Epidermal melanocyte (primary cell): ENCODE measurements at regions not wholly inside any gene's neighbourhood (a gene's known extent, or its start where the extent isn't known, plus 50 kb on each side); places are given as distances from the start of the nearest gene placed in this dataset.
"Not testable (repeated sequence)": the region's sequence is repeated elsewhere in the genome, so short reads cannot be mapped to it uniquely, and the experiment has no call there.

ENCODE experiments used
- DNase-seq: peaks from one replicate; pipeline ENCODE4 v3.0.0; 2011; ENCODE audit warnings: low spot score; ENCODE audit not compliant: insufficient read length

- DNase-seq, result no peak
Observed at GRCh38 chr2:182548031-182548950, 121.5 kb upstream of the PDE1A start.

DNA sequence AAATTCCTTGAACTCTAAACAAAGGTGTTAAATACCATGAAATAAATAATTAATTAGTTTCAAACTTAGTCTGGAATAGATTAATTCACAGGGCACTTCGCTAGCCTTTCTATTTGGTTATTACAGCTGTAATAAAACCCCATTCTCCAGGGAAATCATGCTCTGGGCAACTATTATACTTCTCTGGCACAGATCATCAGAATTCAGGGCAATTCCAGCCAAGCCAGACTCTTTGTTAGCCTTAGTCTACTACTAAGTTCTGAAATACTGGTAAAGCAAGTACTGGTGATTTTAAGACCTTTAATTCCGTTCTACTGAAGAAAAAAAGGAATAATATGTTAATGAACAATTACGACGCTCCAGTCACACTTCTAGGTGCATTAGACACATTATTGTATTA is 123.4 kb upstream of the PDE1A start:
- DNase-seq, result no peak

DNA sequence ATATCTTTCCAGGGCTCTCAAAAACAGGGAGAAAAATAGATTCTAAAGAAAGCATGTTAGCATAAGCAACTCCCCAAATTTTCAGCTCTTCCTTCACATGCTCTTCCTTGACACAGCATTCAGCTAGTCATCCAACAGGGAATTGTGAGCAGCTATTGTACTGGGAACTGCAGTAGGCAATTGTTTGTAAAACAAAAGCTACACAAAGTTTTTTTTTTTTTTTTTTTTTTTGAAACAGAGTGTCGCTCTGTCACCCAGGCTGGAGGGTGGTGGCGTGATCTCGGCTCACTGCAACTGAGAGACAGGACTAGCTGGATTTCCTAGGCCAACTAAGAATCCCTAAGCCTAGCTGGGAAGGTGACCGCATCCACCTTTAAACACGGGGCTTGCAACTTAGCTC is 125.4 kb upstream of the PDE1A start:
- DNase-seq, result not testable (repeated sequence)

DNA sequence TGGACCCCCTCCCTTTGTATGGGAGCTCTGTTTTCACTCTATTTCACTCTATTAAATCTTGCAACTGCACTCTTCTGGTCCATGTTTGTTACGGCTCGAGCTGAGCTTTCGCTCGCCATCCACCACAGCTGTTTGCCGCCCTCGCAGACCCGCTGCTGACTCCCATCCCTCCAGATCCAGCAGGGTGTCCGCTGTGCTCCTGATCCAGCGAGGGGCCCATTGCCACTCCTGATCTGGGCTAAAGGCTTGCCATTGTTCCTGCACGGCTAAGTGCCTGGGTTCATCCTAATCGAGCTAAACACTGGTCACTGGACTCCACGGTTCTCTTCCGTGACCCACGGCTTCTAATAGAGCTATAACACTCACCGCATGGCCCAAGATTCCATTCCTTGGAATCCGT is 125.9 kb upstream of the PDE1A start:
- DNase-seq, result not testable (repeated sequence)

DNA sequence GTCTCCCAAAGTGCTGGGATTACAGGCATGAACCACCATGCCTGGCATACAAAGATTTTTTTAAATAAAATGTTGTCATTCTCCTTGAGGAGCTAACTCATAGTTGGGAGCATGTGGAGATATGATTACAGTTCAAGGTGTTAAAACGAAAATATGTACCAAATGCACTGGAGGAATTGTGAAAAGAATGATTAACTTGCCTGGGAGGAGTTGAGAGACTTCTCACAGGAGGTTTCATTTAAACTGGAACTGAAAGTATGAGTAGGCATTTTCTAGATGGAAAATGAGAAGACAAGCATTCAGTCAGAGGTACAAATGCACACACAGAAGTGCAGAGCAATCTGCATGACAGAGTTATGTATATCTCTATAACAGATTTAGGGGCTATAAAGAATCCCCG is 126.6 kb upstream of the PDE1A start:
- DNase-seq, result no peak

DNA sequence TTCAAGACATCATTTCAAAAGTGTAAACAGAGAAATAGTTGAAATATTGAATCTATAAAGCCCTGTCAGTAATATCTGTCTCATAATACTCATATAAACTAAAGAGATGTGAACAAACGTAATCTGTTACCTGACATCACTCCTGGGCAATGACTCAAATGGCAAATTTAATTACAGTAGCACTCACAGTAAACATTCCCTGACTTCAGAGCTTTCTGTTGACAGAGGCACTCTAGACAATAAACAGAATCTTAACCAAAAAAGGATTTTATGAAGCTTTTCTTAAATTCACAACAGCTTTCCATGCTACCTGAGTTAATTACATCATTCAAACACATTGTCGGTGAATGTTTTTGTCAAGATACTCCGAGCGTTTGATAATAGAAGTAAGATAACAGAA is 128.1 kb upstream of the PDE1A start:
- DNase-seq, result no peak

DNA sequence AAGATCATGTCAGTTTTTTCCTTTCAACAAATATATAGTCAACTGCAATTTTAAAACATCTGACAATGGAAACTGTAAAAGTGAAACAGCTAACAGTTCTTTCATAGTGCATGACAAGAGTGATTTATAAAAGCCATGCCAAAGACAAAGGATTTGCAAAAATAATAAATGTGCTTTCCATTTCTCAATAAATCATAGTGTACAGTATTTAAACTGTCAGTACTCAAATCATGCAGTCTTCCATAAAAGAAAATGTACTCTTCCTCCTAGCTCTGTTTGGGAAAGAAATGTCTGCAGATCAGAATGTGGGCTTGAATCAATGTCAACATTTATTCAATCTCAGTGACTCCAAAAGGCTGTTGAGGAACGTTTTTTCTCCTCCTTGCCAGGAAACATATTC is 131.7 kb upstream of the PDE1A start:
- no peak for DNase-seq

GRCh38 chr2:182559623-182560022 is 132.8 kb upstream of the PDE1A start:
- DNase-seq, result no peak

- no peak for DNase-seq
Observed at GRCh38 chr2:182565911-182566567, 139.2 kb upstream of the PDE1A start.

DNA sequence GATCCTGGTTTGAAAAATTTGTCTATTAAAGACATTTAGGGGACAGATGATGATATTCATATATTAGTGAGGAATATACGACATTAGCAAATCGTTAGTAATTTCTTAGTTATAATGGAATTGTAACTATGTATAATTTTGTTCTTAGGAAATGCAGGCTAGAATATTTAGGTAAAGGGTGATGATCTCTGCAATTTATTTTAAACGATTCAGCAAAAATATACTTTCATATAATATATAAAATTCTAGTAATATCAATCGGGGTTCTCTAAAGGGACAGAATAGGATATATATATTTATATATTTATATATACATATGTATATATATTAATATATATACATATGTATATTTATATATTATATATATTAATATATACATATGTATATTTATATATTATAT is 142.5 kb upstream of the DNAJC10 start:
- no peak for DNase-seq

- no peak for DNase-seq
Observed at GRCh38 chr2:182577816-182578215, 138.2 kb upstream of the DNAJC10 start.

- no peak for DNase-seq
Observed at GRCh38 chr2:182581196-182581935, 134.7 kb upstream of the DNAJC10 start.

DNA sequence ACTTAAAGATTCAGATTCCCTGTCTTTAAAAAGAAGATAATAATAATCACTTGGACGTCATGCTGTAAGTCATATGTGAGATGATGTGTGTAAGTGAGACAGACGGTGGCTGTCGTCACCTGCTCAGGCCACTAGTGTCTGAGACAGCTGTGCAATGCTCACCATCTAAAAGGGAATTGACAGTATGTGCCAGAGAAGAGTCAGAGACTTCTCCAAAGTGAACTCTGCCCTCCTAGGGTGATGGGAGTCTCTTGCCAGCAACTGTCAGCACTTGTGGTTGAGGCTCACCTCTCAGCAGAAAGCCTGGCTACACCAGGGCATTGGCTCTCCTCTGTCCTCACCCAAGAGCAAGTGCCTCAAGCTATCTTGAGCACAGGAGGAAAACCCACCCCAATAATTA is 131.6 kb upstream of the DNAJC10 start:
- DNase-seq, result no peak

- no peak for DNase-seq
Observed at GRCh38 chr2:182585001-182585400, 131.1 kb upstream of the DNAJC10 start.

DNA sequence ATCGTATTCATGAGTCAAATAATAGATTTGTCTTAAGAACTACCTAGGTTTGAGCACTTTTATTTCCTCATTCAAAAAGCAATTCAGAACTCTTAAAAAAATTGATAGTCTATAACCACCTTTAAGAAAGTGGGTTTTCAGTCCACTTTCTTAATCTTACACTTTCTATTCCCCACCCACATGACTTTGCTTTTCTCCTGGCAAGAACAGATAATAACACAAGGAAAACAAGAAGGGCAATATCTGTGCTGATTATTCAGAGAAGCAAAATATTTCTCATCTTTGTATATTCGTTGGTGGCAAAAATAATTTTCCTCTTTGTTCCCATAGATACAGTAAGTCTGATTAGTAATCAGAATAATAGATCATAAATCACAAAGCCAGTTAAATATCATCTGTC is 130.6 kb upstream of the DNAJC10 start:
- DNase-seq, result no peak

GRCh38 chr2:182586426-182586825 is 129.6 kb upstream of the DNAJC10 start:
- DNase-seq, result no peak

DNA sequence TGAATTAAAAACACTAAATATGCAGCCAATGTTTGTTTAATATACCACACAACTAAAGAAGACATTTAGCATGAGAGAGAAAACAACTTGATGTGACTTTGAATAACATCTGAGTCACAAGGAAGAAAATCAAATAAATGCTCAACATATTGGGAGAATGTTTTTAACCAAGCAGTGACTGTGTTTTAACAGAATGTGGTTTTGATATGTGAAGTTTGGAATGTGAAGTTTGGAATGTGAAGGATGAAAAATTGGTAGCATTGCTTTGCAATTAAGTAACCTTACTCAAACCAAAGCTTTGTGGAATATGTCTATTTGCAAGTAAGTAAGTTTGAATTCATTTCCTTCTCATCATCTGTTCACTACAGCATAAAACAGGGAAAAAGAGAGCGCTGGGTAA is 128.2 kb upstream of the DNAJC10 start:
- no peak for DNase-seq

- no peak for DNase-seq
Observed at GRCh38 chr2:182589121-182589520, 126.9 kb upstream of the DNAJC10 start.

DNA sequence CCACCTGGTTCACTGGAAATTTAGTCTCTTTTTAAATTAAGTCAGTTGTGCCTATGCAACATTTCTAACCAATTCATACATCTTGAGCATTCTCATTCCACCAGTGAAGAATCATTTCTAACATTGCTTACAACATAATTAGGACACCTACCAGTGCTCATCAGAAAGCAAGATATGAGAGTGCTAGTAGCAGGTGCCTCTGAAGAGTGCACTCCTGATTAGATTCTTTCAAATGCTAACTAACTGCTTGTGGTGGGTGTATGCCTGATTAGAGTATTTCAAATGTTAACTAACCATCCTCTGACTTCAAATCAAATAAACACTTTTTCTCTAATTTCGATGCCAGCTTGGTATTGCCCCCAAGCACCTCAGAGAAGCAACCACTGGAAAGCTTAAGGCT is 124.3 kb upstream of the DNAJC10 start:
- DNase-seq, result no peak

DNA sequence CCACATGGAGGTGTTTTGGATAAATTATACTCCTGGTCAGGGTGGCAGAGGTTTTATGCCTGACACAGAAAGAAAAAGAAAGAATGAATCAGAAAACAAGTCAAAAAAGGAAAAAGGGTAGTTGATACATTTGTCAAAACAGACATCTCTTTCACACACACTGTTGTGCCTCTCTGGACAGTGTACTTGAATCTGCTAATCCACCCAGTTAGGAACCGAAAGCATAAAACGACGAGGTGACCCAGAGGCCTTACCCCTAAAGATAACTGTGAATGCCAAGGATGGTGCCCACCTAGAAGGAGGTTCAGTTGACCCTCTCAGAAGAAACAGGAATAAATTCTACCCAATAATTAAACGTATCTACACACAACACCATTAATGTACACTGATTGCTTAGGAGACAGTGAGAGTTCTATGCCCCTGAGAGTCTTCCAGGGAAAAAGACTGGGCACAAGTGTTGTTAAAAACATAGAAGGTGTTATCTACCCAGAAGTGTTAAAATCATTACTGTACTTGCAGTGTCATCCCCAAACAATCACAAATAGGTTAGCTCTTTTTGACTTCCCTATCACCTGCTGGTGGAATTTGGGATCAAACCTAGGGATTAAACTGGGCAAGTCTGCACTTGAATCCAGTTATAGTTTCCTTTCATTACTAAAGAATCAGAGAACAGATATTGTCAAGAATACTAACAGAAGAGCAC is 123.2 kb upstream of the DNAJC10 start:
- DNase-seq, result no peak

DNA sequence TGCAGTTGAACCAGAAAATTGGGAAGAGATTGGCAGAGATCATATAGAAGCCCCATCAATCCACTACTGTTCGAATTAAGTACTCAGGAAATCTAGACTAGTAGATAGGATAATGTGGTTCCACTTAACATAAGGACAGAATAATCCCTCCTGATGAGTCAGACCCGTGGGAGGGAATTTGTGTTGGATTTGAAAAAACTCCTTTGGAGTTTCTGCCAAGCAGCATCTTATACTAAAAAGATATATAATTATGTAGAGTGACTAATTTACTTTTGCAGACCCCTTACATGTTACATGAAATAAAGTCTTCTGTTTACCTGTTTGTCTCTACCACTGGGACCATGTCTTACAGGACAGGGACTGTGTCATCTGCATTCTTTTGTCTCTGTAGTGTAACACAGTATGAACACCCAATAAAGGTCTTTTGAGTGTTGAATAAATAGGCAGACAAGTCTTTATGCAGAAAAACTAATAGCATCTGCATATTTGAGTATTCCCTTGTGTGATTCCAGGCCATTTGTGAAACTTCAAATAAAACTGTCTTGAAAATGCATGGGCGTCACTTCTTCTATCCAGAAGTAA is 122.6 kb upstream of the DNAJC10 start:
- DNase-seq, result peak; percentile 42
